GM23248 (cell line): ENCODE measurements at regions not wholly inside any gene's neighbourhood (a gene's known extent, or its start where the extent isn't known, plus 50 kb on each side); places are given as distances from the start of the nearest gene placed in this dataset.

Source experiments
- EZH2 ChIP-seq: fragments of 200-600 bp; sonication (generic); IDR thresholded peaks from 2 replicates; pipeline ENCODE4 v1.6.1; 2018; ENCODE audit warnings: antibody characterized with exemption, mild to moderate bottlenecking; ENCODE audit not compliant: insufficient read depth, poor library complexity, severe bottlenecking
- EZH2phosphoT487 ChIP-seq: fragments of 200-600 bp; sonication (generic); IDR thresholded peaks from 2 replicates; pipeline ENCODE4 v1.6.1; 2018; ENCODE audit warnings: antibody characterized with exemption, moderate library complexity, mild to moderate bottlenecking, low read depth; ENCODE audit not compliant: insufficient read depth

DNA sequence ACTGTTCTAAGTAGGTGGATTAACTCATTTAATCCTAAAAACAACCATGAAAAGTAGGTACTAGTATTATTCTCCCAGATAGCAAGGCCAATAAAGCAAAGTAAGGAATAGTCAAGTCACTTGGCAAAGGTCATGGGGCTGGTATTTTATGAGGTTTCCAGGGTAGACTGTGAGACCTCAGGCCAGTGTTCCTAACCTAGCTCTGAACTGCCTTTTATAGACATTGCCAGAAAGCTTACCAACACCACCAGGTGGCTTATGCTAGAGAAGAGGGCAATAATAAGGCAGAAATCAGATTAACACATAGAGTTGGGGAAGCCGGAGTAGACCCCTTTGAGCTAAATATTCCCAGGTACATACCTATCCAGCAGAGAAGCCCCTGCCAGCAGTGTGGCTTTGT is 490.9 kb upstream of the TENM4 start:
- no peak for TF ChIP-seq EZH2
- TF ChIP-seq EZH2phosphoT487 = no peak
